PFSK-1 (cell line): ENCODE measurements at regions not wholly inside any gene's neighbourhood (a gene's known extent, or its start where the extent isn't known, plus 50 kb on each side); places are given as distances from the start of the nearest gene placed in this dataset.

Source experiments
- FOXP2 ChIP-seq: optimal IDR thresholded peaks from 2 replicates; pipeline ENCODE3; 2011; ENCODE audit warnings: borderline replicate concordance, control low read depth, inconsistent platforms; ENCODE audit not compliant: insufficient read depth; ENCODE audit errors: extremely low read length, extremely low read depth
- POLR2AphosphoS5 ChIP-seq: IDR thresholded peaks from 2 replicates; pipeline ENCODE4 v1.6.1; 2012; ENCODE audit warnings: low read depth, mild to moderate bottlenecking, control low read depth, low read length, moderate library complexity
- REST ChIP-seq, 2 experiments: IDR thresholded peaks; 2 replicates each; pipeline versions ENCODE4 v1.6.1 to v1.8.0; 2011 to 2012; ENCODE audit warnings: low read depth in 2 of 2, low read length in 2 of 2, control low read depth in 1 of 2, inconsistent platforms in 1 of 2, mild to moderate bottlenecking in 1 of 2, moderate library complexity in 1 of 2; ENCODE audit not compliant: insufficient read depth in 1 of 2
- SIN3A ChIP-seq: IDR thresholded peaks from 2 replicates; pipeline ENCODE4 v1.6.1; 2012; ENCODE audit warnings: mild to moderate bottlenecking, low read length, moderate library complexity, borderline replicate concordance; ENCODE audit not compliant: insufficient read depth
- TAF1 ChIP-seq: IDR thresholded peaks from 2 replicates; pipeline ENCODE4 v1.6.1; 2012; ENCODE audit warnings: low read length, control low read depth, borderline replicate concordance; ENCODE audit not compliant: insufficient read depth

DNA sequence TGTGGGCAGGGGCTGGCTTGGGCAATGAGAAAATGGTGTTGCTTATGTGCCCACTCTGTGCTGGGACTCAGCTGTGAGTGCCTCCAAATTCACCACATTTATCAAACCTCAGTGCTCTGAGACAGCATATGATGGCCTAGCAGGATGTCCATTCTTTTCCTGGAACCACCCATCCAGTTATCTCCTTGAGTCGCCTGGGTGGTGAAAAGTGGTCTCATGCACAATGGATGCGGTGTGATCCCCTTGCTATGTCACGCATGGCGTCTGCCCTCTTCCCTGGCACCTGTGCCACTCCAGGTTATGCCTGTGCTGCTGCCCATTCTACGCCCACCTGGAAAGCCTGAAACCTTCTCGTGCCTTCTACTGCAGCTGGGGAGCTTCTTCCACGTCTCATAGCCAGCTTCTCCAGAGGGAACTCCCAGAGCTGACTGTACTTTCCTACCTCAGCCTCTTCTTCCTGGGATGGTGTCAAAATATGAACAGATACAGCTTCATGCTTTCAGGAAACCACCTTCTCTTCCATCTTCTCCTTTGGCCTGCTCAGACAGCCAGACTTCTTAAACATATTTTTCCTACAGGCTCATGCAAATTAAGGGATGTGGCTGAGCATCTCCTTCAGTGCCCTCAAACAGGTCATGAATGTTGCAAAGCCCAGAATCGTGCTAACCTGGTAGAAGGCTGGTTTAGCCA, 147.3 kb downstream of the PFKFB3 start:
- TF ChIP-seq TAF1 = no peak
- no peak for TF ChIP-seq FOXP2
- TF ChIP-seq POLR2AphosphoS5 = no peak
- TF ChIP-seq SIN3A = no peak
- TF ChIP-seq REST (IDR thresholded peaks at IDR 0.05; ENCODE audit: insufficient read depth in 1 of 2, low read depth in 2 of 2, low read length in 2 of 2) = no peak

DNA sequence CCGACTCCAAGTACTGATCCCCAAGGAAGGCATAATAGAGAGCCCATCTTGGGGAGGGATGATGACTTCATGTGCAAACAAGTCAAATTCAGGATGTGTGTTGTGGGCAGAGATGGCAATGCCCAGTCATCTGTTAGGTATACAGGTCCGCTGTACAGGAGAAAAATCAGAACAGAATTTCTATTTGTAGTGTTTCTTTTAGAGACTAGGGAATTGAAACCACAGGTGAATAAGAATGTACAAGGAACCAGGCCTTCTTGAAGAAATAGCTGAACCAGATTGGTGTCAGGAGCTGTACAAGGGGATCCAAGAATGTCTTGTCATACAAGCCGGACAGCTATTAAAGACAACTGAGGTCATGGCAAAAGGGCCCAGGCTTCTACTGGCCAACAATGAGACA, 147.9 kb downstream of the PFKFB3 start:
- TF ChIP-seq FOXP2 = no peak
- no peak for TF ChIP-seq TAF1
- TF ChIP-seq REST (IDR thresholded peaks at IDR 0.05; ENCODE audit: insufficient read depth in 1 of 2, low read depth in 2 of 2, low read length in 2 of 2) = no peak
- TF ChIP-seq SIN3A = no peak

GRCh38 chr10:6351495-6351894, 148.8 kb downstream of the PFKFB3 start:
- TF ChIP-seq POLR2AphosphoS5 (no peak), REST (IDR thresholded peaks at IDR 0.05; ENCODE audit: insufficient read depth in 1 of 2, low read depth in 2 of 2, low read length in 2 of 2) (no peak), SIN3A (no peak), TAF1 (no peak), FOXP2 (no peak)

DNA sequence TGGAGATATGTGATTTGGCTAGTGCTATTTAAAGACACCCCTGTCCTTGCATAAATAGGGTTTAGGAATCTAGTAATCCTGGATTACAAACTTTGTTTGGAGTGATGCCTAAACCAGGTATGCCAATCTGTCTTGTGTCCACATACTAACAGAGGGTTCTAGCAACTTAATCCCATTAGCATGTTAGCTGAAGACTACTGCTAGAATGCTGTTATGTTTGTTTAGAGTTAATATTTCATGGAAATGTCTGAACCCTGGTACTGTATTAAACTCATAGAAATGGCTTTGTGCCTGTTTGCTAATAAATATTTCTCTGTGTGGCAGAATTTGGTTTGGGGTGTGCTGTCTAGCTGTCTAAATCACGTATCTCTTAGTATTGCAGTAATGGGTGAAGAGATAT, 150.8 kb downstream of the PFKFB3 start:
- no peak for TF ChIP-seq POLR2AphosphoS5
- no peak for TF ChIP-seq REST (IDR thresholded peaks at IDR 0.05; ENCODE audit: insufficient read depth in 1 of 2, low read depth in 2 of 2, low read length in 2 of 2)
- no peak for TF ChIP-seq SIN3A
- no peak for TF ChIP-seq FOXP2
- TF ChIP-seq TAF1 = no peak

- TF ChIP-seq TAF1 (no peak), POLR2AphosphoS5 (no peak), SIN3A (no peak), FOXP2 (no peak), REST (IDR thresholded peaks at IDR 0.05; ENCODE audit: insufficient read depth in 1 of 2, low read depth in 2 of 2, low read length in 2 of 2) (no peak)
Measured at GRCh38 chr10:6354168-6354772, 151.5 kb downstream of the PFKFB3 start.
